ENCODE measurements at regions not wholly inside any gene's neighbourhood (a gene's known extent, or its start where the extent isn't known, plus 50 kb on each side); places are given as distances from the start of the nearest gene placed in this dataset.
"Not testable (repeated sequence)": the region's sequence is repeated elsewhere in the genome, so short reads cannot be mapped to it uniquely, and the experiment has no call there.

DNA sequence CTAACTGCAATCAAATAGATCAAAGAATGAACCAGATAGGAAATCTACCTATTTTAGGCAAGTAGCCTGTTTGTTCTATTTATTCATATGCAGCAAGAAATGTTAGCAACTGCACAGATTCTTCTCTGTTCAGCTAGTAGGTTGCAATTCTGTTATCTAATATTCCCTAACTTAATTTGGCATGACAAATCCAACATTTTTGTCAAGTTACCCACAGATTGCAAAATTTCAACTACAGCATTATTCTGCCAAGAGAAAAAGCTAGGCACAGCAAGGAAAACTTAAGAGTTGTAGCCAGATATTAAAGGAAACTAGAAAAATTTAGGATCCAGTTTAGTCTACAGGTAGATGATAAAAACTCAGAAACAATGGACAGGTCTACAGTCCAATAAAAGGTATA lies 104.4 kb upstream of the SYNCRIP start:
- DNase-seq = no peak

DNA sequence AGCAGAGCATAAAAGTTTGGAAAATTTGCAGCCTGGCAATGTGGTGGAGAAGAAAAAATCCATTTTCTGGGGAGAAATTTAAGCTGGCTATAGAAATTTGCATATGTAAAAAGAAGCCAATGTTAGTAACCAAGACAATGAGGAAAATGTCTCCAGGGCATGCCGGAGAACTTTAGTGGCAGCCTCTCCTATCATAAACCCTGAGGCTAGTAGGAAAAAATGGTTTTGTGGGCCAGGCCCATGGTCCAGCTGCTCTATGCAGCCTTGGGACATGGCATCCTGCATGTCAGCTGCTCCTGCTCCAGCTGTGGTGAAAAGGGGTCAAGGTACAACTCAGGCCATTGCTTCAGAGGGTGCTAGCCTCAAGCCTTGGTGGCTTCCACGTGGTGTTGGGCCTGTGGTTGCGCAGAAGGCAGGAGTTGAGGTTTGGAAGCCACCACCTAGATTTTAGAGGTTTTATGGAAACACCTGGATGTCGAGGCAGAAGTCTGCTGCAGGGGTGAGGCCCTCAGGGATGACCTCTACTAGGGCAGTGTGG lies 101.8 kb upstream of the SYNCRIP start:
- DNase-seq = no peak

DNA sequence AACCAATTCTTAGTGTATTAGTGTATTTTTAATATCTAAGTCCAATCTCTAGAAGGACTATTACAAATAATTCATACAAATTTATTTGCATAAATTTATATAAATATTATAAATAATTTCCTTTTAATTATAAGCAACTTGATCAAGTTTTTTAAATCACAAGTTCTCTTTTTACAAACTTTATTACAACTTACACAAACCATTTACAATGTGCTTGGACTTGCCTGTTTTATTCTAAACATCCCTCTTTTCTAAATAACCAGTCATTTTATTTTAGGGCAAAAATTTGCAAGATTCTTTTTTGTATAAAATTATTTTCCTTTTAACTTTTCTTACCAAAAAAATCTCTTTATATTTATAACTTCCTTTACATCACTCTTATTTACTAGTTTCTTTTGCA lies 83.5 kb upstream of the SYNCRIP start:
- DNase-seq = no peak

DNA sequence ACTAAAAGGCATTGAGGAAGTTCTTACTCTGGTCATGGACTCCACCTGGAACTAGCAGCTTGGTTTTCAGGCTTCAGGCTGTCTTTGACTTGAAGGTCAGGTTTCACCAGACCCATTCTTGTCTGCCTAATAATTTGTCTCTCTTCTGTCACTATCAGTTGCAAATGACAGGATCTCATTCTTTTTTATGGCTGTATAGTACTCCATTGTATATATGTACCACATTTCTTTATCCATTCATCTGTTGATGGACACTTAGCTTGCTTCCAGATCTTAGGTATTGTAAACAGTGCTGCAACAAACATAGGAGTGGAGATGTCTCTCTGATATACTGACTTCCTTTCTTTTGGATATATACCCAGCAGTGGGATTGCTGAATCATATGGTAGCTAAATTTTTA lies 73.1 kb upstream of the SYNCRIP start:
- DNase-seq = no peak

DNA sequence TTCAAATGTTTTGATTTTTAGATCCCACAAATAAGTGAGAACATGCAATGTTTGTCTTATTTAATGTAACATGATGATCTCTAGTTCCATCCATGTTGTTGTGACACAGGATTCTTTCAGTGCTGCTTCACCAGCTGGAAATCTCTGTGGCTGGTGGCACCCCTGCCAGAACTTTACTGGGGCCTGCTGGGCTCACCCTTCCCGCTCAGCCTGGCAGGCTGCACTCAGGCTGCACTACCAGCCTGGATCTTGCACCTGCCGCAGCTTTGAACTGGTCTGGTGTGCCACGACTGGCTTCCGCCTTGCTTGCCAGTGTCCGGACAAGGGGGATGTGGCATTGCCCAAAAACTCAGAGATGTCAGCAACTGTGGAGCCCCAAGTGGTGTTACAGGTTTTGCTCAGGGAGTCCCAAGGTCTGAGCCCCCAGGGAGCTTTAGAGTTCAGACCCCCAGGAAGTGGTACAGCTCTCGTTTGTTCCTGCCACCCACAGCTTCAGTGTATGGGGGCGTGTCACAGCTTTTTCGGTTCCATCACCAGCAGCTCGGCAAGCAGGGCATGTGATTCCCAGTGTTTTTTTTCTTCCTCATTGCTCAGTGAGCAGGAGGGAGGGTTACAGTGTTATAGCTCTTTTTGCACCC lies 72.3 kb upstream of the SYNCRIP start:
- DNase-seq = no peak

DNA sequence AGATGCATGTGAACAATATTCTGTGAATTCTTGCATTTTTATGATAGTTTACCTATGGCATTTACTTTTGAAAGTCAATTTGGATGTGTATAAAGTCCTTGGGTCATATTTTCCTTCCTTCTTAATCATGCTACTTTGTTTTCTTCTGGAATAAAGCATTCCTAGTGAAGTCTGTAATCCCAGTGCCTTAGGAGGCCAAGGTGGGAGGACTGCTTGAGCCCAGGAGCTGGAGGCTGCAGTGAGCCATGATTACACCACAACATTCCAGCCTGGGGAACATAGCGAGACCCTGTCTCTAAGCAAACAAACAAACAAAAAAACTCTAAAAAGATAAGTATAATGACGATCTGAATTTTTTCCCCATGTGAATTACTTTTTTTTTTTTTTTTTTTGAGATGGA lies 69.7 kb upstream of the SYNCRIP start:
- DNase-seq = no peak

DNA sequence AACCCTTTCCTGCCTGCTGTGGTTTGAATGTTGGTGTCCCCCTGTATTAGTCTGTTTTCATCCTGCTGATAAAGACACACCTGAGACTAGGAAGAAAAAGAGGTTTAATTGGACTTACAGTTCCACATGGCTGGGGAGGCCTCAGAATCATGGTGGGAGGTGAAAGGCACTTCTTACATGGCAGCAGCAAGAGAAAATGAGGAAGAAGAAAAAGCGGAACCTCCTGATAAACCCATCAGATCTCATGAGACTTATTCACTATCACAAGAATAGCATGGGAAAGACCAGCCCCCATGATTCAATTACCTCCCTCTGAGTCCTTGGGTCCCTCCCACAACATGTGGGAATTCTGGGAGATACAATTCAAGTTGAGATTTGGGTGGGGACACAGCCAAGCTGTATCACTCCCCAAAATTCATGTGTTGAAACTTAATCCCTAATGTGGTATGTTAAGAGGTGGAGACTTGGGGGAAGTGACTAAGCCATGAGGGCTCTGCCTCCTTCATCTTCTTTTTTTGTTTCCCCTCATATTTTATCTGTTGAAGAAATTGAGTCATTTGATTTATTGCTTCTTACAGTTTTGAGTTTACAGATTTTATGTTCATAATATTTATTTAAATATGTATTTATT lies 64.9 kb upstream of the SYNCRIP start:
- DNase-seq = not testable (repeated sequence)

DNA sequence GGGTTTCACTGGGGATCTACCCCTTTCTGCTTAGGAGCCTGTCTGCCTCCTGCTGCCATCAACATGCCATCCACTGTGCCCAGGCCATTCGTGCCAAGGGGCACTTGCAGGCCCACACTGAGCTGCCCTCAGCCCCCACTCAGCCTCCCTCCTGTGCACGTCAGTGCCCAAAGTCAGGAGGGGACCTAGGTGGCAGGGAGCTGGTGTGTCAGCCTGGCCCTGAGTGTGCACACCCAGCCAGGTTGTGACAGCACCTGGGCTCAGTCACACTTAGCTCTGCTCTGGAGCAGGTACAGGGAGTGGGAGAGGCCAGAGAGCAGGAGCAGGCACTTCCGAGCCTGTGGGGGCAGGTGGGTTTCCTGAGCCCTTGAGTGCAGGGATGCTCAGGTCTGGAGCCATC lies 63.6 kb upstream of the SYNCRIP start:
- DNase-seq = no peak

DNA sequence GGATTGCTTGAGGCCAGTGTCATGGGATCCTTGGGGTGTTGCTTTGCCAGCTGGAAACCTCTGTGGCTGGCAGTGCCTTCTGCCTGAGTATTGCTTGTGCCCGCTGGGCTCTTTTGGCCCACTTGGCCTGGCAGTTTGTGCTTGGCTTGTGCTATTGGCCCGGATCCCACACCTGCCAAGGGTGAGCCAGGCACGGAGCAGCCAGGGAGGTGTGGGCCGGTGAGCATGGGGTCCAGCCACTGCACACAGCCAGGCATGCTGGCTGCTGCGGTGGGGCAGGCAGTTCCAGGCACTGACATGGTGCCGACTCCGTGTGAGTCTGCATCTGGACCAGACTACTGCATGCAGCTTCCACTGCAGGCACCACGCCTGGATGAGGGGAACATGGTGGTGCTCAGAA lies 62.5 kb upstream of the SYNCRIP start:
- DNase-seq = no peak

DNA sequence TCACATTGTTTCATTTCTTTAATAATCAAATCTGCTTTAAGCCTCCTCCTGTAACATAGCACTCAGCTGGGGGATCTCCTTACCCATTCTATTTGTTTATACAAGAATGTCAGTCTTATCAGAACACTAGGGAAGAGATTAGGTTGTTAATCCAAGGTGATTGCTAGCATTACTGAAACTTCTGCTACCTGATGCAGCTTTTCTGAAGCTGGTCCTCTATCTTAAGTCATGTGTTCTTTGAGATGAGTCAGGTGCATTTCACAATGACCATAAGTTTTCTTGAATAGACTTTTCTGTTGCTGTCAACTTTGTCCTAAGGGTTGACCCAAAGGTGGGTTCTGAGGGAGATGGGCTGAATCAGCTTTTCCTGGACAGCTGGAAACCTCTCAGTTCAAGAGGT lies 60.7 kb upstream of the SYNCRIP start:
- DNase-seq = no peak
